Activated CD4-positive, CD25-positive, alpha-beta regulatory T cell treated with anti-CD3 and anti-CD28 coated beads, Interleukin-2, amount 50 U/mL, for 24 hours (primary cell): ENCODE measurements at regions not wholly inside any gene's neighbourhood (a gene's known extent, or its start where the extent isn't known, plus 50 kb on each side); places are given as distances from the start of the nearest gene placed in this dataset.

Experiments
- ATAC-seq, 2 donors: fragments of 150-1000 bp; cut with Tn5 transposase; one replicate each; pipeline ENCODE4 v1.10.0; 2021; ENCODE audit warnings: mild to moderate bottlenecking in 1 of 2, moderate library complexity in 1 of 2

DNA sequence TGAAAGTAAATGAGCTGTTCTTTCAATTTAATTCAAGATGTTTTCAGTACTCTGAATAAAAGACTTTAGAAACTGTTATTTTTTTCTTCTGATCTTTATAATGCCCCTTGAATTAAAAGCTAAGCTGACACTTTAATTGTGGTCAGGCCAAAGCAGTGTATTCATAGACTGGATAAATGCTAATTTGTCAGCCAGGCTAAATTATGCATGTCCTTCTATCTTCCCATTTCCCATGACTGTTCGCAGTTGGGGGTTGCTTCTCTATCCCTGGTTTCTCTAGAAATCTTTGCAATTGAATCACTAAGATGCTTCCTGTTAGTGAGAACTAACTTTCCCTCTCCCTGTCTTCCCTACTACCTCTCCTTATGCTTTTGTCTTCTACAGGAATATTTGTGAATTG lies 396.2 kb downstream of the RFPL4B start:
- ATAC-seq, result no peak

DNA sequence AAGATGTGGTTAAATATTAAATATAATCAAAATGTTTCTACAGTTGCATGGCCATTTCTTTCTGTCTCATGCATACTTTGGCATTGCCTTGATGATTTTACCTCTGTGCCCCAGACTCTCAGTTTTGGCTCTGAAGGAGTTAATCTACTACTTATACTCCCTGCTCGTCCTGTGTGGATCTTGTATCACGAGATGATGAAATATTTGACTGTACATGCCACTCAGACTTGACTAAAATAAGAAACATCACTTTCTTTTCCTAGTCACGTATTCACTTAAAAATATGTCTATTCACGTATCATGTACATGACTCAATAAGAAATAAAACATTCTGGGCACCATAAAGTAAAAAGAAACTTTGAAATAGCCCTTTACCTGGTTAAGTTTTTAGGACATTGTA lies 397.7 kb downstream of the RFPL4B start:
- ATAC-seq, result no peak

DNA sequence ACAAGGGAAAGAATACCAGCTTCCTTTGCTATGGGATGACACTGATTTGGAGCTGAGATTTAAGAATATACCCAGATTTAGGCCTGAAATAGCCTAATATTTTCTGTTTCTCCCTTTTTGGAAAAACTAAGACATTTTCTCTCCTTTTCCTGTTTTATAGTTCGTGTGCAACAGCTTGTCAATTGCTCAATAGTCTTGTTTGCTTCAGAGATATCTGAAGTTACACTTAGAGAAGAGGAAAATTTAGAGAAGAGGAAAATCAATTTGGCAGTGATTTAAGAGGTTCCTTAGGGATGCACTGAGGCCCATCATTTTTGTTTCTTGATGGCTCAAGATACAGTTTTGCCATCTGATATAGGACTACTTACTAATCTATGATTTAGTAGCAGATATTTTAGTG lies 398.6 kb downstream of the RFPL4B start:
- no peak for ATAC-seq

GRCh38 chr6:112749673-112750072 lies 402.5 kb downstream of the RFPL4B start:
- no peak for ATAC-seq

DNA sequence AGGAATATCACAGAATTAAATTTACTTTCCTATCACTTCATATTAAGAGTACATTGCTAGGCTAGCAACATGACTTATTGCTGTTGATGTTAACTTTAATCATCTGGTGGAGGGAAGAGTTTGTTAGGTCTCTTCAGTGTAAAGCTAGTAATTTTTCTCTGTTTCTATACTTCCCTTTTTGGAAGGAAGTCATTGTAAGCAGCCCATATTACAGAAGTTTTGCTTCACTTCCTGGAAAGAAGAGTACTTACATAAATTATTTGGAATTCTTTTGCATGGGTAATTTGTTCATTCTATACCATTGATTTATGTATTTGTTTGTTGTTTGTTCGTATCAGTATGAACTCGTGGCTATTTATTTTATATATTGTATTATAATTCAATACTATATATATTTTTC lies 405.2 kb downstream of the RFPL4B start:
- no peak for ATAC-seq

DNA sequence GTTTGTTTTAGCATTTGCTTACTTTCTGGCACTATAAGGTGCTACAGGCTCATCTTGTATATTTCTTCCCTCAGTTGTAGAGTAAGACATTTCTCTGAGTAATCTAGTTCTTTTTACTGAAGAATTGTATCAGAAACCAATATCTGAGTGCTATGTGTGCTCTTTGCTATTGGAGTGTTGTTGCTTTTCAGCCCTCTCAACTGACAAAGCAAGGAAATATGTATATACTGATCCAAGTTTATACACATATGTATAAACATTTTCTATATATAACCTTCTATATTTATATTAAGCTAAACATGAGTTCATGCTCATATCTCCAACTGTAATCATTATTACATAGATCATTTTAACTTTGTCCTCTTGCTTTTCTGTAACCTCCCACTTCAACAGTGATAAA lies 405.7 kb downstream of the RFPL4B start:
- no peak for ATAC-seq

- ATAC-seq, result no peak
Measured at GRCh38 chr6:112760831-112761230, 413.7 kb downstream of the RFPL4B start.

DNA sequence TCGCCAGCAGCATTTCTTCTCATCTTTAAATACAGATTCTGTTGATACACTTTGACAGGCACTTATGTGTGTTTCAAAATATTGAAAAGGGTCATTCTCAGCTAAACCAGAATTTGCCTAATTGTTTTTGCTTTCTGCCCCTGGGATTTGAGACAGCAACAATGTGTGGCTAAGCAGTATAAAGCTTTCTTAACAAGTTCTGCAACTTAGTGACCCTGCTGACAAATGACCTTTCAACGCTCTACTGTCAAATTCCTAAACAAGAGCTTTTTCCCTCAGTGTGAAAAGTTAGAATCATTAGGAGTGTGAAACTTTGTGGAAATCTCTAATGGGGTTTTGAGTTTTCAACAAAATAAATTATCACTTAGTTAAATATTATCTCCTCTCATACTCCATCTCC lies 414.6 kb downstream of the RFPL4B start:
- ATAC-seq, result no peak

GRCh38 chr6:112764377-112764776 lies 417.2 kb downstream of the RFPL4B start:
- ATAC-seq, result no peak

DNA sequence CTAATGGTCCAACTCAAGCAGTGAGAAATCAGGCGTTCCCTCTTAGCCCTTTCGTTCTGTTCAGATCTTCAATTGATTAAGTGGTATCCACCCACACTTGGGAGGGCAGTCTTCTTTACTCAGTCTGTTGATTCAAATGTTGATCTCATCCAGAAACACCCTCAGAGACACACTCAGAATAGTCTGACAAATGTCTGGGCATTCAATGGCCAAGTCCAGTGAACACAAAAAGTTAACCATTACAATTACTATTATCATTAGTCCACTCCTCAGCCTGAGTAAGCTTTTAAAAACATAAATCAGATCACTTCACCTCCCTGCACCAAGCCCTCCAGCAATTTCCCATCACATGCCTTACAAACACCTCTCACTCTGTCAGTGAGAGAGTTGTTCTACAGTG lies 423.2 kb downstream of the RFPL4B start:
- ATAC-seq, result no peak

DNA sequence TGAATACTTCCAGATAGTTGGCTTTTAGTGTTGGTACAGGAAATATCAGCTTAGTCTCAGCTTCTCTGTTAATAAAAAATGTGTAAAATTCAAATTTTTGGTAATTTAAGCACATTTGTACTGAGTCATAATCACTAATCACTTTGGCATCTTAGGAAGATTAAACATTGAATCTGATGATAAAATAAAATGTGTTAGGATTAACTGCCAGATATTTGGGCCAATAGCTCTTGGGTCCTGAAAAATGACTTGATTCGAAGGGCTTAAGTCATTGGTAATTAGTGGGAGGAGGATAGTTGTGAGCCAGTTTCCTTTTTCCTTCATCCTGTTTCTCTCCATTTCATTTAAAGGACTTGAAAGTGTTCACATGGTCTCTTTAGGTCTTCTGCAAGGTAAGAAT lies 426.1 kb downstream of the RFPL4B start:
- ATAC-seq, result no peak

GRCh38 chr6:112774319-112774718 lies 427.2 kb downstream of the RFPL4B start:
- no peak for ATAC-seq

GRCh38 chr6:112780498-112781096 lies 433.5 kb downstream of the RFPL4B start:
- ATAC-seq, result no peak

DNA sequence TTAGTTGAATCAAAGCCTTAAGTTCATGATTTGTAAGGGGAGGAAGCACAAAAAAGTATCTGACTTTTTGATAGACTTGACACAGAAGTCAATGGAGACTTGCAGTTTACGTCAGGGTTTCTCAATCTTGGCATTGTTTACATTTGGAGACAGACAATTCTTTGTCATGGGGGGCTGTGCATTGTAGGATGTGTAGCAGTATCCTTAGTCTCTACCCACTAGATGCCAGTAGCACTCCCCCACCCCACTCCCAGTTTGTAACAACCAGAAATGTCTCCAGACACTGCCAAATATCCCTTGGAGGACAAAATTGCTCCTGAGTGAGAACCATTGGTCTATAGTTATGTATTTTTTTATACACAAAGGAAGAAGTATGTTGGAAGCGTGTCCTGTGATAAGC lies 434.1 kb downstream of the RFPL4B start:
- ATAC-seq, result no peak

- ATAC-seq, result no peak
Measured at GRCh38 chr6:112785408-112785807, 438.3 kb downstream of the RFPL4B start.

DNA sequence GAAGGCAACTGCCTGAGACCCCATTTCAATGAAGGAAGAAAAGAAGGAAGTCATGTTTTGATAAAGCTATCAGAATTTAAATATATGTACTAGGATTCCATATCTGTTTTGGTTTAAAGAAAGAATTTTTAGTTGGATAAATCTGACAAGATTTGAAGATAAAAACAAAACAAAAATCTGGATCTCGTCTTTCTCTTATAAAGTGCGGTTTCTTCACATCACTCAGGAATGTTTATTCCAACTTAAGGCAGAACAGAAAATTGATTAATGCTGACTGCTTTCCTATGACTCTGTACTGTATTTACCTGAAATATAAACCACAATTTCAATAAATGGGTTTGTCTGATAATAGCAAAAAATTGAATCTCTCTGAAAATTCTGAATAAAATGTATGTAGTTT lies 439.7 kb downstream of the RFPL4B start:
- ATAC-seq, result no peak

DNA sequence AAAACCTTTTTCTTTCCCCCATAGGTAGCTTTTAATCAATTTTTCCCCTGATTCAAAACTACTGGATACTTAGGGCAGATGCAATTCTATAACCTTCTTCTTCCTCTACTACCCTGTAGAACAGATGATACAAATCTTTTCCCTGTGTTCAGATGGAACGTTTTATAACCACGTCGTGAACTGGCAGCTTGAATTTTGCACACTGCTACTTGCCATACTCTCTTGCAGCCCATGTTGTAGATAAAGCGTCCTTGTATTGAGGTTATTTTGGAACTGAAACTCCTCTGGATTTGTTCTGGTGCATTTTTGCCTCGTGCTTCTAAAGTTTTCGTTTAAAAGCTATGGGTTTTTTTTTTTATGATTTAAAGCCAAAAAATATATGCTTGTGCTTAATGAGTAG lies 440.2 kb downstream of the RFPL4B start:
- no peak for ATAC-seq

- ATAC-seq, result no peak
Measured at GRCh38 chr6:112795316-112795715, 448.2 kb downstream of the RFPL4B start.

- ATAC-seq, result no peak
Measured at GRCh38 chr6:112796712-112797111, 449.6 kb downstream of the RFPL4B start.

GRCh38 chr6:112799889-112800288 lies 452.8 kb downstream of the RFPL4B start:
- ATAC-seq, result no peak

GRCh38 chr6:112800439-112800838 lies 453.3 kb downstream of the RFPL4B start:
- no peak for ATAC-seq

DNA sequence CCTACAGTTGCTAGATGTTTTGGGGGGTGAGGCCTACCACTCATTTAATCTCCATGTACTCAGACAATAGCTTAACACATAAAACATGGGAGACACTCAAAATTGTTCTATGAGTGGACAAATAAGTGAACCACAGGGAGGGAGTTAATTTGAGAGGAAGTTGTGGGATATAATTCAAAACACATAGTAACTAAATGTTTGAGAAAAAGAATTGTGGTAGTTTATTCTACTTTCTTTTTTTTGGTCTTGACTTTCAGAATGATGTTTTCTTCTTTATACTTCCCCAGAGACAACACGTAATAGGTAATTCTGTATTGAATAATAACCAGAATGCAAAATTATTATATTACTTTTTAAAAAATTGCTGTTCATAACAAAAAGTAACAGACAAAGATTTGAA lies 453.8 kb downstream of the RFPL4B start:
- ATAC-seq, result no peak

DNA sequence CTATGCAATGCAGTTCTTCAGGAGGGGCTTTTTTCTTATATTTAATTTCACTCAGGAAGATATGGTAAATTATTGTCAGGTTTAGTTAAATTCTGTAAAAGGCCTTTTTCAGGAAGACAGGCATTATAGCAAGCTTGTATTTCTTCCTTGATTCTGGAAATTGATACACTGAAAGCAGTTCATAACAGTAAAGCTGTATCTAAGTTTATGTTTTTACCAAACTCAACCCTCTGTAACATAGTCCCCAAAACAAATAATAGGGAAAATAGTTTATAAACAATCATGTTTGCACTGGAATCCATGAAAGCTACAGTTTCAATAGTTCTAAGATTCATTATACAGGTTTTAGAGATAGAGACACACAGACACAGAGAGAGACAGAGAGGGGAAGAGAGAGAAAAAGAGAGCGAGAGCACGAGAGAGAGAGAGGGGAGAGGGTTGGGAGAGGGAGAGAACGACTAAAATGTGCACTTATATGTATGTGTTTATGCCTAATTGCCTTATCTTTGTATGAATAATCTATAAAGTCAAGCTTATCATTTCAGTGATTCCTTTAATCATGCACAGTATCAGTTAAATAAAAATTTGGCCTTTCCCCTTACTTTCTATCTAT lies 454.4 kb downstream of the RFPL4B start:
- ATAC-seq, result no peak

- no peak for ATAC-seq
Measured at GRCh38 chr6:112802144-112802543, 455.0 kb downstream of the RFPL4B start.

DNA sequence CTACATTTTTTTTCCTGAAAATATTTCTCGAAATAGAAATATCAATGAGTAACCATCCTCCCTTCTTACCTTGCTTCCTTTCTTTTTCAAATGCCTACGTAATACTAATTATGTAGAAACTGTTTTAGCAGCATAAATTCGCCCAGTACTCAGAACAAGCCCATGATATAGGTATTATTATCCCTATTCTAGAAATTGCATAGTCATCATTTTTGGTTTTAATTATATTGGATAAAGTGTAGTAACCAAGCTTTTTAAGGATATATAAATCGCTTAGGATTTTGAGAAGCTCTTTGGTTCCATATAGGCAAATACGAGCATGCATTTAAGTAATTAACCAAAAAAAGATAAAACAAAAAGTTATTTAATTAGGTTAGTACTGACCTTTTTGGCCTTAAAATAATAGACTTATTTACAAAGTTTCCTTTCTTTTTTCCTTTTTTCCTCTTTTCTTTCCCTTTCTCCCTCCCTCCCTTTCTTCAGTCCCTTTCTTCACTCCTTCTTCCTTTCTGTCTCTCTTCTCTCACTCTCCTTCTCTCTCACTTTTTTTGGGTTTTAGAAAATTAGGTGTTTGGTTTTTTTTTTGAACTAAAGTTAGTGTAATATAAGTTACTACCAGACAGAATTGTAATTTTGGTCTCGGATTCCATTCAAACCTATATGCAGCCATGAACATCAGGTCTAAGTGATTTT lies 457.7 kb downstream of the RFPL4B start:
- ATAC-seq, result no peak
